NB4 (cell line): ENCODE measurements at regions not wholly inside any gene's neighbourhood (a gene's known extent, or its start where the extent isn't known, plus 50 kb on each side); places are given as distances from the start of the nearest gene placed in this dataset.

Experiments used
- POLR2A ChIP-seq: IDR thresholded peaks from 2 replicates; pipeline ENCODE4 v1.6.1; 2011; ENCODE audit warnings: mild to moderate bottlenecking; ENCODE audit not compliant: insufficient read length; ENCODE audit errors: extremely low read depth
- TF ChIP-seq, protein P1 (sequence below): IDR thresholded peaks from one replicate; pipeline ENCODE4 v1.5.1; 2012; ENCODE audit warnings: low read depth, low read length

DNA sequence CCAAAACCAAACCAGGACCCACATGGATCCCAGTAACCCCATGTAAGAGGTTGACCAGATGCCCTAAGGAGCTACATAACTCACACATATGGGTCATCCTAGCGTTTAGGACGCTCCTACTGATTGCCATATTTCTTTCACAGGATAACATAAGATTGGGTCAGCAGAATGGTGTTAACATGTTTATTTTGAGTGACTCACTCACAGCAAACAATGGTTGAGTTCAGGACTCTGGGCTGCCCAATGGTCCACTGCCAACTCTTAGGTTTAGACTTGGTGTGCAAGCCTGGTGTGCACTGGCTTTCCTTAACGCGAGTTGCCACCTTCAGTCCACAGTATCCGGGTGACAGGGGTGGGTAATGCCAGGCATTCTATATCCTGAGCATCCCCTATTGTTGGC lies 211.5 kb downstream of the GPAM start:
- TF ChIP-seq, protein P1, sequence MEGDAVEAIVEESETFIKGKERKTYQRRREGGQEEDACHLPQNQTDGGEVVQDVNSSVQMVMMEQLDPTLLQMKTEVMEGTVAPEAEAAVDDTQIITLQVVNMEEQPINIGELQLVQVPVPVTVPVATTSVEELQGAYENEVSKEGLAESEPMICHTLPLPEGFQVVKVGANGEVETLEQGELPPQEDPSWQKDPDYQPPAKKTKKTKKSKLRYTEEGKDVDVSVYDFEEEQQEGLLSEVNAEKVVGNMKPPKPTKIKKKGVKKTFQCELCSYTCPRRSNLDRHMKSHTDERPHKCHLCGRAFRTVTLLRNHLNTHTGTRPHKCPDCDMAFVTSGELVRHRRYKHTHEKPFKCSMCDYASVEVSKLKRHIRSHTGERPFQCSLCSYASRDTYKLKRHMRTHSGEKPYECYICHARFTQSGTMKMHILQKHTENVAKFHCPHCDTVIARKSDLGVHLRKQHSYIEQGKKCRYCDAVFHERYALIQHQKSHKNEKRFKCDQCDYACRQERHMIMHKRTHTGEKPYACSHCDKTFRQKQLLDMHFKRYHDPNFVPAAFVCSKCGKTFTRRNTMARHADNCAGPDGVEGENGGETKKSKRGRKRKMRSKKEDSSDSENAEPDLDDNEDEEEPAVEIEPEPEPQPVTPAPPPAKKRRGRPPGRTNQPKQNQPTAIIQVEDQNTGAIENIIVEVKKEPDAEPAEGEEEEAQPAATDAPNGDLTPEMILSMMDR = no peak
- no peak for TF ChIP-seq POLR2A
